Common myeloid progenitor, CD34-positive (primary cell): ENCODE measurements at regions not wholly inside any gene's neighbourhood (a gene's known extent, or its start where the extent isn't known, plus 50 kb on each side); places are given as distances from the start of the nearest gene placed in this dataset.

Experiments used
- CTCF ChIA-PET: fragments of 350-600 bp; sonication (Branson Sonifier 250); formaldehyde crosslinking; loops from one replicate; lab custom pipeline; 2021; ENCODE audit warnings: antibody characterized with exemption; lab: Charles Lee
- POLR2A ChIA-PET: fragments of 350-600 bp; sonication (Branson Sonifier 250); formaldehyde crosslinking; loops from one replicate; lab custom pipeline; 2021; ENCODE audit warnings: antibody characterized with exemption; lab: Charles Lee
- DNase-seq, 3 donors: peaks; one replicate each; pipeline versions ENCODE4 v3.0.0 to v3.0.0-alpha.2; 2013
- H3K27ac ChIP-seq, 2 experiments: 1 replicate in 1 of 2; 2 replicates in 1 of 2; pipeline ENCODE4 v1.7.0; 2013; ENCODE audit warnings: inconsistent platforms in 2 of 2, low read length in 2 of 2, mild to moderate bottlenecking in 2 of 2, low read depth in 1 of 2, moderate library complexity in 1 of 2; ENCODE audit not compliant: severe bottlenecking in 2 of 2, insufficient read depth in 1 of 2, poor library complexity in 1 of 2
- H3K27me3 ChIP-seq, 5 experiments: replicated peaks in 2 of 5; 1 replicate in 3 of 5; 2 replicates in 2 of 5; pipeline versions ENCODE4 v1.6.1 to v1.7.0; 2013; ENCODE audit warnings: low read length in 4 of 5, mild to moderate bottlenecking in 2 of 5, moderate library complexity in 2 of 5, inconsistent platforms in 1 of 5; ENCODE audit not compliant: insufficient read depth in 5 of 5, control insufficient read depth in 4 of 5
- H3K36me3 ChIP-seq, 4 experiments: 1 replicate in 2 of 4; 2 replicates in 2 of 4; pipeline versions ENCODE4 v1.6.1 to v1.7.0; 2013; ENCODE audit warnings: low read length in 3 of 4, control low read depth in 1 of 4, mild to moderate bottlenecking in 1 of 4; ENCODE audit not compliant: control insufficient read depth in 4 of 4, insufficient read depth in 4 of 4
- H3K4me1 ChIP-seq, 4 experiments: 1 replicate in 3 of 4; 2 replicates in 1 of 4; pipeline versions ENCODE4 v1.6.1 to v1.7.1; 2013; ENCODE audit warnings: low read length in 3 of 4, mild to moderate bottlenecking in 3 of 4, control low read depth in 1 of 4, inconsistent platforms in 1 of 4, moderate library complexity in 1 of 4; ENCODE audit not compliant: control insufficient read depth in 4 of 4, insufficient read depth in 4 of 4; ENCODE audit errors: control extremely low read depth in 1 of 4
- H3K4me3 ChIP-seq, 7 experiments: 1 replicate in 4 of 7; 2 replicates in 3 of 7; pipeline versions ENCODE4 v1.5.1 to v1.7.0; 2013; ENCODE audit warnings: mild to moderate bottlenecking in 7 of 7, low read length in 6 of 7, moderate library complexity in 6 of 7, inconsistent platforms in 2 of 7, low read depth in 2 of 7, control low read depth in 1 of 7; ENCODE audit not compliant: insufficient read depth in 4 of 7, control insufficient read depth in 1 of 7; ENCODE audit errors: extremely low read depth in 1 of 7
- H3K9me3 ChIP-seq, 5 experiments: 1 replicate in 4 of 5; 2 replicates in 1 of 5; pipeline versions ENCODE4 v1.6.1 to v1.7.1; 2013; ENCODE audit warnings: low read length in 4 of 5, mild to moderate bottlenecking in 2 of 5, inconsistent platforms in 1 of 5, low read depth in 1 of 5, moderate library complexity in 1 of 5; ENCODE audit not compliant: control insufficient read depth in 4 of 5, insufficient read depth in 2 of 5; ENCODE audit errors: control extremely low read depth in 1 of 5
- WGBS: methylation state at CpG from one replicate; pipeline ENCODE4 v1.1.5; 2013; ENCODE audit not compliant: insufficient coverage; 5-methylcytosine and 5-hydroxymethylcytosine counted together

DNA sequence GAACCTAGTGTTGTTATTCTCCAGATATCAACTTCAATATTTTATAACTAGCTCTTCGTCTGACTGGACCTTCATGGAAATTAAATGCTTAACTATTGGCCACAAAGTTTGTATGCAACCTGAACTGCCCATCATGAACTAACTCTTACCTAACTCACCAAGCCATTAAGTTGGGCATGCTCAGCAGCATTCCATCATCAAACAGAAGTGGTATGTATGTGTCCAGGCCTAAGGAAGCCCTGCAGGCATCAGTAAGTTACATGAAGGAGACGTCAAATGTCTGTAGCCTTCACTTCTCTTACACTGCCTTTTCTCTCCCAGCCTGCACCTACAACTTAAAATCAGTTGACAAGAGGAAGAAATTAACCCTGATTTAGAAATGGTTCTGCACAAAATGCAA, 1639.2 kb upstream of the PABPC4L start:
- Histone ChIP-seq H3K27me3 (peaks cover 0 to 2% (median 0%) of the 10 kb centered on the region in 5 experiments), H3K4me3 (no peak overlapping the region), H3K4me1 (no peaks in the 10 kb centered on the region), H3K36me3 (no peaks in the 10 kb centered on the region), H3K27ac (no peak overlapping the region), H3K9me3 (no peaks in the 10 kb centered on the region)
- POLR2A ChIA-PET = no interaction called here
- DNase-seq = no peak
- CTCF ChIA-PET = no interaction called here
- WGBS = 92% methylated on average over 2 of the region's 2 CpGs

DNA sequence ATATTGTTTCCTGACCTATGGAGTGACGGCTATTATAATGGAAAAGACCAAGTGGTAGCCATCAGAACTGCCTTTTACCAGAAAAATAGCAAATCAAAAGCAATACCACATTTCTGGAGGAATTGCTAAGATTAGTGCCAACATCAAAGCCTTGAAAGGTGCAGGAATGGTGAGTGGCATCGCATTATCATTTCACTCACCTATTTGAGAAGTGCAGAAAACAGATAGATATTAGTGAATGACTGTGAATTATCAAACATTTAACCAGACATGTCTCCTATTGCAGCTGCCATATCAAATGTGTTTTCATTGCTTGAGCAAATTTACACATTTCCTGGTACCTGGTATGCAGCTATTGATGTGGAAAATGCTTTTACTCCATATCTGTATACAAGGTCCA, 1638.1 kb upstream of the PABPC4L start:
- H3K9me3 ChIP-seq = no peaks in the 10 kb centered on the region
- POLR2A ChIA-PET = no interaction called here
- CTCF ChIA-PET = no interaction called here
- no peak for DNase-seq
- WGBS = 100% methylated on average over 1 of the region's 2 CpGs
- no peaks in the 10 kb centered on the region for H3K36me3 ChIP-seq
- no peak overlapping the region for H3K27ac ChIP-seq
- peaks cover 0 to 2% (median 0%) of the 10 kb centered on the region in 5 experiments for H3K27me3 ChIP-seq
- H3K4me3 ChIP-seq = no peak overlapping the region
- no peaks in the 10 kb centered on the region for H3K4me1 ChIP-seq

- peaks cover 0 to 2% (median 0%) of the 10 kb centered on the region in 5 experiments for H3K27me3 ChIP-seq
- no peaks in the 10 kb centered on the region for H3K4me1 ChIP-seq
- no peaks in the 10 kb centered on the region for H3K36me3 ChIP-seq
- 100% methylated on average over 1 of the region's 1 CpG for WGBS
- H3K9me3 ChIP-seq = no peaks in the 10 kb centered on the region
- ChIA-PET CTCF (no interaction called here), POLR2A (interaction anchor here (0.7 kb wide), 1 partner anchor 21 kb away, joined by 3 read pairs; no protein-coding TSS in a partner anchor)
- H3K4me3 ChIP-seq = no peak overlapping the region
- no peak for DNase-seq
- H3K27ac ChIP-seq = no peak overlapping the region
These were observed 1637.3 kb upstream of the PABPC4L start for GRCh38 chr4:135838889-135839288.

GRCh38 chr4:135834471-135834870, 1632.9 kb upstream of the PABPC4L start:
- POLR2A ChIA-PET = no interaction called here
- no peak overlapping the region for H3K4me3 ChIP-seq
- WGBS = 95% methylated on average over 2 of the region's 2 CpGs
- CTCF ChIA-PET = no interaction called here
- DNase-seq = no peak
- no peaks in the 10 kb centered on the region for H3K36me3 ChIP-seq
- no peaks in the 10 kb centered on the region for H3K27me3 ChIP-seq
- H3K9me3 ChIP-seq = no peaks in the 10 kb centered on the region
- H3K4me1 ChIP-seq = no peaks in the 10 kb centered on the region
- no peak overlapping the region for H3K27ac ChIP-seq

- CTCF ChIA-PET = no interaction called here
- no peaks in the 10 kb centered on the region for H3K4me1 ChIP-seq
These were observed 1631.9 kb upstream of the PABPC4L start for GRCh38 chr4:135833529-135833928.

GRCh38 chr4:135824759-135825296, 1623.2 kb upstream of the PABPC4L start:
- H3K4me3 ChIP-seq = no peak overlapping the region
- no peak for DNase-seq
- no peak overlapping the region for H3K27ac ChIP-seq
- H3K9me3 ChIP-seq = no peaks in the 10 kb centered on the region
- ChIA-PET CTCF (no interaction called here), POLR2A (no interaction called here)
- H3K4me1 ChIP-seq = no peaks in the 10 kb centered on the region
- no peaks in the 10 kb centered on the region for H3K36me3 ChIP-seq
- WGBS = no CpG with 5 or more reads among the region's 3 CpGs
- H3K27me3 ChIP-seq = no peaks in the 10 kb centered on the region

More at GRCh38 chr4:135833529-135833928, 1631.9 kb upstream of the PABPC4L start:
- WGBS = 100% methylated on average over 1 of the region's 1 CpG
- POLR2A ChIA-PET = no interaction called here
- no peak for DNase-seq
- Histone ChIP-seq H3K4me3 (no peak overlapping the region), H3K27ac (no peak overlapping the region), H3K9me3 (no peaks in the 10 kb centered on the region), H3K36me3 (no peaks in the 10 kb centered on the region), H3K27me3 (no peaks in the 10 kb centered on the region)

DNA sequence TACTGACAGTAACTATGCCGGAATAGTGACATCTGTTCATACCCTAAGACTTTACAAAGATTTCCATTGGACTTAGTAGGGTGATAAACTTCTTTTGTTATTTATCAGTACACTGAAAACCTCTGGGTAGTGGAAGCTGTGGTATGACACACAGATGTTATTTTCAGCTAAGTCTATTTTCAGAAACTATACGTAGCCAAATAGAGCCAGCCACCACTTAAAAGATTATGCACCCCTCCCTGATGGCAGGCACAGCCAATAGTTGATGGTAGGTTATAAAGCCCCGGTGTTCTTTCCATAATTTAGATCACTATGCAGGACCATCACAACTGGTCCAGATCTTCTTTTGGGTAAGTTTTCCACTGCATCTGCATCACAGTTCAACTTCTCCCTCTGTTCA, 1603.2 kb upstream of the PABPC4L start:
- no peaks in the 10 kb centered on the region for H3K4me1 ChIP-seq
- CTCF ChIA-PET = no interaction called here

More for the DNA sequence above, 1603.2 kb upstream of the PABPC4L start:
- Histone ChIP-seq H3K27ac (no peak overlapping the region), H3K36me3 (no peaks in the 10 kb centered on the region), H3K4me3 (no peak overlapping the region), H3K9me3 (no peaks in the 10 kb centered on the region), H3K27me3 (no peaks in the 10 kb centered on the region)
- POLR2A ChIA-PET = no interaction called here
- no peak for DNase-seq
- WGBS = 90% methylated on average over 2 of the region's 3 CpGs
